ENCODE measurements at regions not wholly inside any gene's neighbourhood (a gene's known extent, or its start where the extent isn't known, plus 50 kb on each side); places are given as distances from the start of the nearest gene placed in this dataset.
A peak's percentile ranks its signal among the peaks of the same experiment; 100 is the strongest.

DNA sequence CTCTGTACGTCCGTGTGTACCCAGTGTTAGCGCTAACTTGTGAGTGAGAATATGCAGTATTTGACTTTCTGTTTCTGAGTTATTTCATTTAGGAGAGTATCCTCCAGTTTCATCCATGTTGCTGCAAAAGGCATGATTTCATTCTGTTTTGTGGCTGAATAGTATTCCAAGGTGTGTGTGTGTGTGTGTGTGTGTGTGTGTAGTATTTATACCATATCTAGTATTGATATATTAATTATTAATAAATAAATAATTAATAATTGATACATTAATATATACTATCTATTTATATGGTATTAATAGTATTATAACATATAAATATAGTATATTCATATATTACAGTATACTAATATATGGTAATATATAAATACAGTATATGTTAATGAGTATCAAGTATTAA, 101.8 kb upstream of the CCND2 start:
- Histone ChIP-seq H3K27me3 (no peaks in the 10 kb centered on the region), H3K27ac (no peak overlapping the region), H3K36me3 (no peaks in the 10 kb centered on the region), H3K4me1 (no peaks in the 10 kb centered on the region), H3K9me3 (no peaks in the 10 kb centered on the region), H3K4me3 (no peak overlapping the region)
- intact Hi-C loops (cut with DNase I): no loop called here
- no peak for TF ChIP-seq CTCF (IDR thresholded peaks at IDR 0.05)
- no peak for DNase-seq (ENCODE audit: low spot score in 2 of 2)

DNA sequence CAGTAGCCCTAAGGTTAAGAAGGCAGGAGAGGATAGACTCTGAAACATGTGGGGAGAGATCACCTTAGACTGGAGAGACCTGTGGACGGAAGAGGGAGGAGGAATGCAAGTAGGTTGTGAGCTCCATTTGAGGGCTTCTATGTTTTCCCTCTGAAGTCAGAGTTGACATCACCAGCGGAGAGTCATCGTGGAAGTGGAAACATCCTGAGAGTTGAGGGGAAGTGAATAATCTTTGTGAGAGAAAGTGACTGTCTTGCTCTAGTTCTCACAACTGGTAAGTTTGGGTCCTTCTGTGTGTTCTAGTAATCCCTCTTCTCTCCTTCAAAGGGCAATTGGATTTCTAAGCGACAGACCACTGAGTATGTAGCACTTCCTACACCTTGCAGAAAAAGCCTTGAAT, 103.6 kb upstream of the CCND2 start:
- no peaks in the 10 kb centered on the region for H3K36me3 ChIP-seq
- H3K27ac ChIP-seq: no peak overlapping the region
- no peak for TF ChIP-seq CTCF (IDR thresholded peaks at IDR 0.05)
- no peaks in the 10 kb centered on the region for H3K9me3 ChIP-seq
- H3K27me3 ChIP-seq: no peaks in the 10 kb centered on the region
- no peak for DNase-seq (ENCODE audit: low spot score in 2 of 2)
- H3K4me1 ChIP-seq: peaks cover 0 to 3% of the 10 kb centered on the region in 2 donors
- intact Hi-C loops (cut with DNase I): no loop called here
- H3K4me3 ChIP-seq: no peak overlapping the region

DNA sequence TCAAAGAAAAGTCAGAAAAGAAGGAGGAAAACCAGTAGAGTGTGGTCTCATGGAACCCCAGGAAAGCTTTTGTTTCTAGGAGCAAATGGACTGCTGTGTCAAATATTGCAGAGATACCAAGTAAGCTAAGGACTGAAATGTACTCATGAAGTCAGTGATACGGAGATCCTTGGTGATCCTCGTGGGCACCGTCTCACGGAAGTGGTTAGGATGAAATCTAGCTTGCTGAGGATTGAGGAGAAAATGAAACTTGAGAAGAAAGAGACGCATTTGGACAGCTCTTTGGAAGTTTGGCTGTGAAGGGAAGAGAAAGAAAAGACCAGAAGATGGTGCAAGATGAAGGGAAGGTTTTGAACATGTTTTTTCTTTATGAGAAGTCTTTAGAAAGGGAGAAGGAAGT, 104.0 kb upstream of the CCND2 start:
- Histone ChIP-seq H3K4me1 (peaks cover 0 to 3% of the 10 kb centered on the region in 2 donors), H3K36me3 (no peaks in the 10 kb centered on the region), H3K27ac (no peak overlapping the region), H3K4me3 (no peak overlapping the region), H3K27me3 (no peaks in the 10 kb centered on the region), H3K9me3 (no peaks in the 10 kb centered on the region)
- TF ChIP-seq CTCF (IDR thresholded peaks at IDR 0.05): no peak
- intact Hi-C loops (cut with DNase I): no loop called here
- DNase-seq (ENCODE audit: low spot score in 2 of 2): no peak

- Histone ChIP-seq H3K27ac (no peak overlapping the region), H3K9me3 (no peaks in the 10 kb centered on the region), H3K27me3 (no peaks in the 10 kb centered on the region), H3K4me3 (no peak overlapping the region), H3K4me1 (peaks cover 0 to 3% of the 10 kb centered on the region in 2 donors), H3K36me3 (no peaks in the 10 kb centered on the region)
- no peak for DNase-seq (ENCODE audit: low spot score in 2 of 2)
- intact Hi-C loops (cut with DNase I): no loop called here
- no peak for TF ChIP-seq CTCF (IDR thresholded peaks at IDR 0.05)
These were observed 105.5 kb upstream of the CCND2 start for GRCh38 chr12:4168036-4168435.

DNA sequence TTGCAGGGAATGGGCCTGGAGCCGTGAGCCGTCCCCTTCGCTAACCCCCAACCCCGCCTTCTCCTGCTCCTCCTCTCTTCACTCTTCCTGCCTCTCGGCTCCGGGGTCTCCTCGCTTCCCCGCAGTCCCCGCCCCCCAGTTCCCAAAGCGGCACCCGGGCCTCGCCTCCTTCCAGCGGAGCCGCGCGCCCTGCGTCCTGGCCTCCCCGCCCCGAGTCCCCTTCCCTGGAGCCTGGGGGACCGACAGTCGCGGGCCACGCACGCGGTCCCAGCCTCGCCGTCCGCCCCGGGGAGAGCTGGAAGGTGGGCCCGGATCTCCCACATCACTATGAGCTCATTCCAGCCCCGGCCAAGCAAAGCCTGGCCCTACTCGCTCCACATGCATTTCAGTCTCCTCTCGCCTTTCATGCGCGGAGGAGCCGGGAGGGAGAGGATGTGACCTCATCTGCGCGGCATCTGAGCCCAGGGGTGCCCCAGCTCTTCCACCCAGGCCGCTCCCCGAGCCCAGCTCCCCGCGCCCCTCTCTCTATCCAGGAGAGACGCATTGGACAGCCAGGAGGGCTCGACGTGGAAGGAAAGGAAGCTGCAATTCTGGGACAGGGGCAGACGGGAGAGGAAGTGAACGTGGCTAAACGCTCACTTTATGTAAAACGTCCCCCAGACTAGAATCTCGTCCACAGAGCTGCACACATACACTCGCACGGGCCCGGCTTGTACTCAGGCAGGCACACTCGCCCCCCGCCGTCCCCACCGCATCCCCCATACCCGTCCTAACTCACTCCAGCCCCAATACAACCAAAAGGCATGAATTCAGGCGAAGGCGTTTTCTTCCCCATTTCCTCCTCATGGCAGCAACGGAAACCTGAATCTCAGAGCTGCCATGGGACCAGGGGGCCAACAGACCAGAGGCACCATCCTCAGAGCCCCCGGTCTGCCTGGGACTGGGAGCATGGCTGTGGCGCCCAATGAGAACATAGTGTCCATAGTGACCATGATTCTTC, 108.7 kb upstream of the CCND2 start:
- Histone ChIP-seq H3K4me3 (peak overlapping the region; percentile 59 to 67), H3K36me3 (no peaks in the 10 kb centered on the region), H3K27me3 (no peaks in the 10 kb centered on the region), H3K4me1 (peaks cover 0 to 3% of the 10 kb centered on the region in 2 donors), H3K27ac (peak overlapping the region; percentile 53 to 64), H3K9me3 (no peaks in the 10 kb centered on the region)
- no peak for TF ChIP-seq CTCF (IDR thresholded peaks at IDR 0.05)
- peak in 1 of 2 donors; percentile 66 for DNase-seq (ENCODE audit: low spot score in 2 of 2)
- intact Hi-C loops (cut with DNase I): no loop called here

All from ascending aorta (tissue), 2 donors.